ENCODE measurements at regions not wholly inside any gene's neighbourhood (a gene's known extent, or its start where the extent isn't known, plus 50 kb on each side); places are given as distances from the start of the nearest gene placed in this dataset.

GRCh38 chr12:3964439-3964838, 91.2 kb upstream of the PARP11 start:
- TF ChIP-seq POLR2A (IDR thresholded peaks at IDR 0.05; ENCODE audit: low read length) (no peak), GATA1 (IDR thresholded peaks at IDR 0.05; ENCODE audit: low read depth, low read length) (no peak)
- peak; percentile 3 to 16 for DNase-seq

GRCh38 chr12:3962631-3963483, 89.7 kb upstream of the PARP11 start:
- DNase-seq = peak; percentile 54 to 74
- no peak for TF ChIP-seq POLR2A (IDR thresholded peaks at IDR 0.05; ENCODE audit: low read length)
- TF ChIP-seq GATA1 (IDR thresholded peaks at IDR 0.05; ENCODE audit: low read depth, low read length) = no peak

- no peak for TF ChIP-seq POLR2A (IDR thresholded peaks at IDR 0.05; ENCODE audit: low read length)
- no peak for TF ChIP-seq GATA1 (IDR thresholded peaks at IDR 0.05; ENCODE audit: low read depth, low read length)
- DNase-seq = no peak
These were observed 88.4 kb upstream of the PARP11 start for GRCh38 chr12:3961591-3961990.

- no peak for TF ChIP-seq POLR2A (IDR thresholded peaks at IDR 0.05; ENCODE audit: low read length)
- DNase-seq = no peak
These were observed 86.8 kb upstream of the PARP11 start for GRCh38 chr12:3959799-3960560.

- TF ChIP-seq GATA1 (IDR thresholded peaks at IDR 0.05; ENCODE audit: low read depth, low read length) (no peak), POLR2A (IDR thresholded peaks at IDR 0.05; ENCODE audit: low read length) (no peak)
- DNase-seq = no peak
These were observed 85.3 kb upstream of the PARP11 start for GRCh38 chr12:3958534-3958933.

GRCh38 chr12:3951380-3952135, 78.4 kb upstream of the PARP11 start:
- no peak for TF ChIP-seq POLR2A (IDR thresholded peaks at IDR 0.05; ENCODE audit: low read length)
- no peak for TF ChIP-seq GATA1 (IDR thresholded peaks at IDR 0.05; ENCODE audit: low read depth, low read length)
- no peak for DNase-seq

GRCh38 chr12:3950714-3951320, 77.6 kb upstream of the PARP11 start:
- DNase-seq = no peak
- TF ChIP-seq POLR2A (IDR thresholded peaks at IDR 0.05; ENCODE audit: low read length) (no peak), GATA1 (IDR thresholded peaks at IDR 0.05; ENCODE audit: low read depth, low read length) (no peak)

GRCh38 chr12:3947781-3948180, 74.6 kb upstream of the PARP11 start:
- no peak for DNase-seq
- TF ChIP-seq POLR2A (IDR thresholded peaks at IDR 0.05; ENCODE audit: low read length) (no peak), GATA1 (IDR thresholded peaks at IDR 0.05; ENCODE audit: low read depth, low read length) (no peak)

GRCh38 chr12:3945671-3946070, 72.5 kb upstream of the PARP11 start:
- TF ChIP-seq GATA1 (IDR thresholded peaks at IDR 0.05; ENCODE audit: low read depth, low read length) = no peak
- no peak for TF ChIP-seq POLR2A (IDR thresholded peaks at IDR 0.05; ENCODE audit: low read length)
- DNase-seq = no peak

GRCh38 chr12:3944620-3945019, 71.4 kb upstream of the PARP11 start:
- no peak for TF ChIP-seq GATA1 (IDR thresholded peaks at IDR 0.05; ENCODE audit: low read depth, low read length)
- TF ChIP-seq POLR2A (IDR thresholded peaks at IDR 0.05; ENCODE audit: low read length) = no peak
- DNase-seq = no peak

GRCh38 chr12:3938042-3938544, 64.9 kb upstream of the PARP11 start:
- TF ChIP-seq POLR2A (IDR thresholded peaks at IDR 0.05; ENCODE audit: low read length) = no peak
- TF ChIP-seq GATA1 (IDR thresholded peaks at IDR 0.05; ENCODE audit: low read depth, low read length) = no peak
- DNase-seq = no peak

- TF ChIP-seq POLR2A (IDR thresholded peaks at IDR 0.05; ENCODE audit: low read length) (no peak), GATA1 (IDR thresholded peaks at IDR 0.05; ENCODE audit: low read depth, low read length) (no peak)
- DNase-seq = no peak
These were observed 61.9 kb upstream of the PARP11 start for GRCh38 chr12:3935078-3935477.

GRCh38 chr12:3933819-3934192, 60.6 kb upstream of the PARP11 start:
- DNase-seq = no peak
- TF ChIP-seq POLR2A (IDR thresholded peaks at IDR 0.05; ENCODE audit: low read length) (no peak), GATA1 (IDR thresholded peaks at IDR 0.05; ENCODE audit: low read depth, low read length) (no peak)

Data from erythroblast (primary cell).